GM19395 (cell line): ENCODE measurements at regions not wholly inside any gene's neighbourhood (a gene's known extent, or its start where the extent isn't known, plus 50 kb on each side); places are given as distances from the start of the nearest gene placed in this dataset.

ENCODE experiments used
- ATAC-seq: cut with Tn5 transposase; IDR thresholded peaks from one replicate; pipeline ENCODE4 v1.9.1; 2021; ENCODE audit warnings: mild to moderate bottlenecking, moderate library complexity; ENCODE audit not compliant: unreplicated experiment

DNA sequence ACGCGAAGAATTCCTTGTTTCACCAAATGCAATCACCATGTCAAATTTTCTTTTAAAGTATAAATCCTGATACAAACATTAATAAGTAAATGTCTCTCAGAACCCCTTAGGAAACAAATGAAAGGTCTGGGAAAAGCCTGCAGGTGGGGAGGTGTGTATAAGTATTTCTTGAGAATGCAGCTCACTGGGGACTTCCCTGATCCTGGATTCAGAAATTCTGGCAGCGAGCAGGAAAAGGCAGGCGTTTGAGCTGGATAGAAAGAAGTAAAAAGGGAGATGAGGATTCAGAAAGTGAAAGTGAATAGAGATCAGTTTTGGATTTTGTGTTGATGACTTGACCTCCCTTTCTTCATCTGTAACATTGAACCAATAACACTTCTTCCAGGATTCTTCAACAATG is 68.3 kb upstream of the CTSC start:
- ATAC-seq = no peak

DNA sequence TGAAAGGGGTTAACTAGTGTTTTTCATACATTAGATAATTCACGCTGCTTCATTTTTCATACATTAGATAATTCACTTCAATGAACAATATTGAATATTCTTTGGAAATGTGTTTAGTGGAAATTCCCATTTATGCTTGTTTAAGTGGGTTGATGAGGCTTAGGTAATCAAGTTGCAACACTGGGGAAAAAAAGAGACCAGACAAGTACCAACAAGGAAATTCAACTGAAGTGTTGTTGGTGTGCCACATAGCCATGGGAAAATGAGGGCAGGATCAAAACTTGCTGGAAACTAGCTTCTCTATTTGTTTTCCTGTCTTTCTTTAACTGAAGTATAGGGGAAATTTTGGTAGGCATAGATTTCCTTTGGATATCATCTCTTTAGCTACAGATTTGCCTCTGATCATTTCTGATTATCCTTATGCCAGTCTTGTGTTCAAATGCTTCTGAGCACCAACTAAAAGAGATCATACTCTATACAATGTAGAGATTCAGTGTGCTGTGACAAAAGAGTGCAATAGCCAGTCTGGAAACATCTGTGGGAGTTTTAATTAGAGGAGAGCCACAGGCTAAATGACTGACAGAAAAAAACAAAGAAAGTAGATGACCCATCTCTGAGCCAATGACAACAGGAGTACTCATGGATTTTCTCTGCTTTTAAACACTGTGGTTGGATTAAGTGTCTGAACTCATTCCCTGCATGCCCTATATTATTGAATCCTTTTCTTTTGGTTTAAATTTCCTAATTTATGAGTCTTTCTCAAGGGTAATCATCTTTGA is 67.6 kb upstream of the CTSC start:
- no peak for ATAC-seq

DNA sequence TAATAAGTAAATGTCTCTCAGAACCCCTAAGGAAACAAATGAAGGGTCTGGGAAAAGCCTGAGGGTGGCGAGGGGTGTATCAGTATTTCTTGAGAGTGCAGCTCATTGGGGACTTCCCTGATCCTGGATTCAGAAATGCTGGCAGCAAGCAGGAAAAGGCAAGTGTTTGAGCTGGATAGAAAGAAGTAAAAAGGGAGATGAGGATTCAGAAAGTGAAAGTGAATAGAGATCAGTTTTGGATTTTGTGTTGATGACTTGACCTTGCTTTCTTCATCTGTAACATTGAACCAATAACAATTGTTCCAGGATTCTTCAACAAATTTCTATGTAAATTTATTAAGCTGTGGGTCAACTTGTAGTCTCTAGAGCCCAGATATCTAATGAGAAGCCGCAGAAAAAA is 66.9 kb upstream of the CTSC start:
- ATAC-seq = no peak

DNA sequence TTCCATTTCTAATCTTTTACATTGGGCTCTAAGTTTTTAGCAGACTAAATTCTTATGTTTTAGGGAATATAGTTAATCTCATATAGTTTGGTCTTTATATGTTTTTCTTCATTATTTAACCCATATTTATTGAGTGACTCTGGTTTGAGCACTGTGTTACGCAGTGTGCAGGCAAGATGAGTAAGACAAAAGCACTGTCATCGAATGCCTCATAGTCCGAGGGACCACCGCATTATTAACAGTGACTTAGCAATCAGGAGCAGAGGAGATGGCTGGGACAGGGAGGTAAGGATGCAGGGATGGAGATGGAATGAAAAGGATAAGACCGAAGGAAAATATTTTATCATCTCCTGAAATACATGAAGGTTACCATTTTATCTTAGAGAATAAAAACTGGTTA is 65.2 kb upstream of the CTSC start:
- ATAC-seq = no peak

DNA sequence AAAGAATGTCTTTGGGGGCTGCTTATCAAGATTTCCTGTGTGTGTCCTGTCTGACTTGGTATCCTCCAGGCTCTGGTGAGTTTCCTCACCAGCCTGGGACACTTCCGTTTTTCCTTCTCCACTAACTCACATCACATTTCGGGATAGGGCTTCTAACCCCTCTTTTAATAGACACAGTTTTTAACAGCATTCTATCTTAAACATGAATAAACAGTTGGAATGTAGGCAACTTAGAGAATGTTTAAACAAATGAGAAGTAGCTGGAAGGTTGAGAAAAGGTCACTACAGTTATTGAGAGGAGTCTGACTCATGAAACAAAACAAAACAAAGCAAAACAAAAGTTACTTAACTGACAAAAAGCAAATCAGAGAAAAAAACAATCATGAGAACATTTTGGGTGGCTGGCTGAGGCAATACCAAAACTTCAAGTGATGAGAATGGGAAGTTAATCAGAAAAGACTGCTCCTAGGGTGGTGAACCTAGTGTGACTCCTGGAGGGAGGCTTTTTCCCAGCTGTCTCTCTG is 64.7 kb upstream of the CTSC start:
- ATAC-seq = no peak

DNA sequence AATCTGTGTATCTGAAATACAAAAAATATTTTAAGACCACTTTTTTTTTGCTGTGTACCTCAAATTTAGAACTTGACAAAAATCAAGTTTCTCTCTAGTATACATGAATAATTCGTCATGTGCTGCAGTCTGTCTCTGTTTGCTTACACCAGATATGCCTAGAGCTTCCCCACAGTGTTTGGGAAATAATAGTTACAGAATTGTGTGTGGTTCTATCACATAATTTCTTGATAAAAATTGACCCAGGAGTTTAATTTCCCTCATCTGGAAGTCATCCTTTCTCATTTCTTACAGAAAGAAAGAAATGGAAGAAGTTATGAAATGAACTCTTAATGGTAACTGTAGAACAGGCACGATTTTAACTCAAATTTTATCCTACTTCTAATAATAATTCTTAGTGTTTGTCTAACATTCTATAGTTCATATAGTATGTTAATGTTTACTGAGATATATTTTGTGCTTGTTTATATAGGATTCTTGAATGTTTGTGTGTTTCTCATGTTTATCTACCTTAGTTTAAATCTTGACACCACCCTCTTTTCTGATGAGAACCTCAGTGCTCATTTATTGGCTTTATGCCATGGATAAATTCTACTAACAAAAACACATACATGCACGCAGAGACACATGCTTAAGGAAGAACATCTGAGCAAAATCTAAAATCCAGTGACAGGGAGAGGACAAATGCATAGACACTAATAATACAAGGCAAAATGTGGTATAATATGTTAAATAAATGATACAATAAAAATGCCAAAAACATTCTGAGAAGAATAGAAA is 61.4 kb upstream of the CTSC start:
- no peak for ATAC-seq

DNA sequence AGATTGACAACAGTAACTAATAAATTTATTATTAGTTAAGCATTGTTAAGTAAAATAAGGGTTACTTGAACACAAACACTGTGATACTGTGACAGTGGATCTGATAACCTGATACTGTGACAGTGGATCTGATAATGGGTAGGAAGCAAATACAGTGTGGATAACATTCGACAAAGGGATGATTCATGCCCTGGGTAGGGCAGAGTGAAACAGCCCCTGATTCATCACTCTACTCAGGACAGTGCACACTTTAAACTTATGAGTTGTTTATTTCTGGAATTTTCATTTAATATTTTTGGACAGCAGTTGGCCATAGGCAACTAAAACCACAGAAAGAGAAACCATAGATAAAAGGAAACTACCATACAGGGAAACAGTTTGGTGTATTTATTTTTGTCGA is 60.8 kb upstream of the CTSC start:
- ATAC-seq = no peak

DNA sequence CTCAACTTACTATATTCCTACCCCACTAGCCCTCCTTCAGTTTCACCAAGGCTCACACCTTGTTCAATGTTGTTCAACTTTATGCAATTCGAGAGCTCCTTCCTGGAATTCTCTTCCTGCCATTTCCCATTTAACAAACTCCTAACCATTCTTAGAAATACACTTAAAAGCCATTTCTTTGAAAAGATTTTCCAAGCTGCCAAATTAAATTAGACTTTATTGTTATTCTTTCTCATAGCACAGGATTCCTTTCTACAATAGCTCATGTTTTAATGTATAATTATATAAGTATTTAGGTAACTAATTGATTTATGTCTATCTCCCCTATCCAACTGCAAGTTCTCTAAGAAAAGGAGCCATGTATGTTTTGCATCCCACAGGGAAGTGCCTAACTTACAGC is 52.7 kb upstream of the CTSC start:
- ATAC-seq = no peak

DNA sequence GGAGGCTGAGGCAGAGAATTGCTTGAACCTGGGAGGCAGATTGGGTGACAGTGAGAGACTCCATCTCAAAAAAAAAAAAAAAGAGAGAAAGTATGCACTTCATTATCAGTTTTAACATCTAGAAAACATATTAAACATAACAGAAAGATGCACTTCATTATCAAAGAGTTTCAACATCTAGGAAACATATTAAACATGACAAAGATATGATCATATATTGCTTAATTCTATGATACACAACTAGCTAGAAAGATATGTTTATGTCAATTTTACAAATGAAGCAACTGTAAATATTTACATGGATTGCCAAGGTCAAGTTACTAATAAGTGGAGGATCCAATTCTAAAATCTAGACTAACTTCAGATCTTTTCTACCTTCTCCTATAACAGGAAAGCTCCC is 50.4 kb upstream of the CTSC start:
- ATAC-seq = no peak
